A549 (cell line): ENCODE measurements at regions not wholly inside any gene's neighbourhood (a gene's known extent, or its start where the extent isn't known, plus 50 kb on each side); places are given as distances from the start of the nearest gene placed in this dataset.

Experiments used
- ATAC-seq, 2 experiments: fragments of 200-7000 bp in 1 of 2; fragments of >200 bp in 1 of 2; cut with Nextera tagmentation in 1 of 2; cut with Tn5 transposase in 1 of 2; 3 replicates each; pipeline versions ENCODE4 v1.8.0 to v1.9.1; 2018 to 2020; ENCODE audit warnings: mild to moderate bottlenecking in 1 of 2, moderate library complexity in 1 of 2
- CTCF ChIA-PET: fragments of 300-600 bp; sonication (Branson Sonifier 250); formaldehyde crosslinking; extraction: SDS; loops from one replicate; lab custom pipeline; 2021; ENCODE audit warnings: antibody characterized with exemption, inconsistent platforms; lab: Yijun Ruan, JAX
- POLR2A ChIA-PET: fragments of 350-600 bp; formaldehyde crosslinking; extraction: SDS; loops from one replicate; lab custom pipeline; 2021; ENCODE audit warnings: antibody characterized with exemption, inconsistent platforms; lab: Yijun Ruan, JAX
- DNase-seq, 2 experiments: peaks; one replicate each; pipeline versions ENCODE4 v3.0.0 to v3.0.0-alpha.2; 2011 to 2016; ENCODE audit warnings: low read depth in 1 of 2, low spot score in 1 of 2
- FAIRE-seq: peaks from 2 replicates; lab custom pipeline; 2011; peaks lifted over from hg19 to GRCh38; lab: Jason Lieb, UNC
- H3K27ac ChIP-seq, 2 experiments: fragments of >200 bp; sonication (Bioruptor Twin); formaldehyde crosslinking; 3 replicates each; pipeline ENCODE4 v1.5.1; 2016 to 2017
- H3K4me1 ChIP-seq: fragments of >200 bp; sonication (Bioruptor Twin); formaldehyde crosslinking; 3 replicates; pipeline ENCODE4 v1.6.1; 2016
- H3K4me2 ChIP-seq: fragments of >200 bp; sonication (Bioruptor Twin); formaldehyde crosslinking; 3 replicates; pipeline ENCODE4 v1.6.1; 2016
- H3K4me3 ChIP-seq: fragments of >200 bp; sonication (Bioruptor Twin); formaldehyde crosslinking; 3 replicates; pipeline ENCODE4 v1.5.1; 2016
- H3K9me3 ChIP-seq: fragments of >200 bp; sonication (Bioruptor Twin); formaldehyde crosslinking; 3 replicates; pipeline ENCODE4 v1.6.1; 2016
- BCL3 ChIP-seq: fragments of >200 bp; sonication (Bioruptor Twin); formaldehyde crosslinking; IDR thresholded peaks from 3 replicates; pipeline ENCODE4 v1.6.1; 2016
- ELK1 ChIP-seq: fragments of 150-350 bp; IDR thresholded peaks from 2 replicates; pipeline ENCODE4 v1.6.1; 2014; ENCODE audit warnings: low read depth, mild to moderate bottlenecking, low read length
- FOXS1 ChIP-seq: fragments of 250-450 bp; sonication (Bioruptor Pico); IDR thresholded peaks from 2 replicates; pipeline ENCODE4 v1.5.0; 2020; ENCODE audit warnings: mild to moderate bottlenecking, moderate library complexity
- GATA3 ChIP-seq: IDR thresholded peaks from 2 replicates; pipeline ENCODE4 v1.6.1; 2012; ENCODE audit warnings: borderline replicate concordance
- HDAC2 ChIP-seq: fragments of 200-600 bp; sonication (generic); IDR thresholded peaks from 2 replicates; pipeline ENCODE4 v1.6.1; 2016
- HMGXB4 ChIP-seq: fragments of 250-450 bp; sonication (Bioruptor Pico); IDR thresholded peaks from 2 replicates; pipeline ENCODE4 v1.5.0; 2021; ENCODE audit warnings: mild to moderate bottlenecking, moderate library complexity, borderline replicate concordance
- HOXA7 ChIP-seq: fragments of 250-450 bp; sonication (Bioruptor Pico); IDR thresholded peaks from 2 replicates; pipeline ENCODE4 v1.5.0; 2020; ENCODE audit warnings: mild to moderate bottlenecking, moderate library complexity
- MAFK ChIP-seq: fragments of 450-650 bp; IDR thresholded peaks from 2 replicates; pipeline ENCODE4 v1.6.1; 2014; ENCODE audit not compliant: partially characterized antibody
- MAX ChIP-seq: IDR thresholded peaks from 2 replicates; pipeline ENCODE4 v1.6.1; 2012
- MYC ChIP-seq: IDR thresholded peaks from 2 replicates; pipeline ENCODE4 v1.6.1; 2012; ENCODE audit warnings: mild to moderate bottlenecking, inconsistent platforms, low read length, improper control_type of control experiment, borderline replicate concordance
- PHF8 ChIP-seq: fragments of 200-600 bp; sonication (generic); IDR thresholded peaks from 2 replicates; pipeline ENCODE4 v1.6.1; 2016; ENCODE audit warnings: low read depth, mild to moderate bottlenecking, antibody characterized with exemption, moderate library complexity, borderline replicate concordance
- POLR2AphosphoS2 ChIP-seq: conservative IDR thresholded peaks from 2 replicates; pipeline ENCODE4 v1.6.1; 2012; ENCODE audit warnings: low read length, improper control_type of control experiment, inconsistent platforms
- REST ChIP-seq: fragments of 200-600 bp; sonication (generic); IDR thresholded peaks from 2 replicates; pipeline ENCODE4 v1.6.1; 2016; ENCODE audit warnings: antibody characterized with exemption, mild to moderate bottlenecking, moderate library complexity
- RFX5 ChIP-seq: fragments of 450-650 bp; IDR thresholded peaks from 2 replicates; pipeline ENCODE4 v1.7.1; 2014; ENCODE audit warnings: antibody characterized with exemption, mild to moderate bottlenecking, moderate library complexity
- RNF2 ChIP-seq: fragments of 200-600 bp; sonication (generic); IDR thresholded peaks from 2 replicates; pipeline ENCODE4 v1.6.1; 2016; ENCODE audit warnings: low read depth, mild to moderate bottlenecking, antibody characterized with exemption, moderate library complexity, borderline replicate concordance
- USF2 ChIP-seq: fragments of 450-650 bp; IDR thresholded peaks from 2 replicates; pipeline ENCODE4 v1.6.1; 2014; ENCODE audit warnings: antibody characterized with exemption
- ZC3H11A ChIP-seq: fragments of 450-650 bp; IDR thresholded peaks from 2 replicates; pipeline ENCODE4 v1.6.1; 2014; ENCODE audit warnings: antibody characterized with exemption, mild to moderate bottlenecking
- ZNF302 ChIP-seq: fragments of 250-450 bp; sonication (Bioruptor Pico); IDR thresholded peaks from 2 replicates; pipeline ENCODE4 v1.9.0; 2021; ENCODE audit warnings: inconsistent platforms, mild to moderate bottlenecking, moderate library complexity
- WGBS: methylation state at CpG from one replicate; pipeline ENCODE4 v1.1.6; 2017; ENCODE audit errors: missing lambda C conversion rate; 5-methylcytosine and 5-hydroxymethylcytosine counted together

- TF ChIP-seq MAX (no peak), POLR2AphosphoS2 (no peak), HDAC2 (no peak), FOXS1 (no peak), MYC (no peak)
These were observed 166.8 kb downstream of the IBTK start (continued) for GRCh38 chr6:82080767-82081166.

GRCh38 chr6:82078286-82078908, 169.1 kb downstream of the IBTK start:
- no peak for FAIRE-seq
- CTCF ChIA-PET = no interaction called here

GRCh38 chr6:82076916-82077315, 170.6 kb downstream of the IBTK start:
- Histone ChIP-seq H3K4me3 (no peak overlapping the region), H3K4me1 (peaks cover 8% of the 10 kb centered on the region; the same call in 2 of the 3 replicates), H3K27ac (no peak overlapping the region), H3K4me2 (0 out of 3 replicates have a peak overlapping the region, but pooled peaks have one; percentile 26), H3K9me3 (no peaks in the 10 kb centered on the region)
- FAIRE-seq (no peak), DNase-seq (no peak), ATAC-seq (no peak; a peak in 1 of 6 replicates)
- ChIA-PET POLR2A (no interaction called here), CTCF (no interaction called here)
- 14% methylated on average over 1 of the region's 1 CpG for WGBS
- TF ChIP-seq PHF8 (no peak), RFX5 (no peak), MAX (no peak), GATA3 (no peak), ZNF302 (no peak), RNF2 (no peak), HOXA7 (CRISPR knock-in tag) (no peak), REST (no peak)

More at GRCh38 chr6:82078286-82078908, 169.1 kb downstream of the IBTK start:
- H3K9me3 ChIP-seq = no peaks in the 10 kb centered on the region
- no peak for TF ChIP-seq USF2
- TF ChIP-seq BCL3 = no peak
- no peak for TF ChIP-seq HMGXB4 (CRISPR knock-in tag)
- no peak for TF ChIP-seq ELK1
- no peak for TF ChIP-seq ZC3H11A
- TF ChIP-seq MAFK = no peak
- no peak overlapping the region for H3K4me2 ChIP-seq
- no peak for DNase-seq
- H3K4me3 ChIP-seq = no peak overlapping the region
- no peak overlapping the region for H3K27ac ChIP-seq
- H3K4me1 ChIP-seq = peaks cover 8% of the 10 kb centered on the region; the same call in 2 of the 3 replicates
- POLR2A ChIA-PET = no interaction called here
- WGBS = 93% methylated on average over 3 of the region's 3 CpGs
- ATAC-seq = no peak
